Middle frontal gyrus (tissue), 1 donor: ENCODE measurements at regions not wholly inside any gene's neighbourhood (a gene's known extent, or its start where the extent isn't known, plus 50 kb on each side); places are given as distances from the start of the nearest gene placed in this dataset.
"Not testable (repeated sequence)": the region's sequence is repeated elsewhere in the genome, so short reads cannot be mapped to it uniquely, and the experiment has no call there.

Experiments
- DNase-seq: peaks from one replicate; pipeline ENCODE4 v3.0.0-alpha.2; 2015; ENCODE audit warnings: low spot score; ENCODE audit errors: extremely low spot score

- no peak for DNase-seq
These were observed 322.5 kb upstream of the ZNF507 start for GRCh38 chr19:32022731-32023563.

- no peak for DNase-seq
These were observed 321.9 kb upstream of the ZNF507 start for GRCh38 chr19:32023564-32023832.

GRCh38 chr19:32029235-32029634 is 316.2 kb upstream of the ZNF507 start:
- no peak for DNase-seq

GRCh38 chr19:32032561-32032960 is 312.8 kb upstream of the ZNF507 start:
- no peak for DNase-seq

- no peak for DNase-seq
These were observed 309.8 kb upstream of the ZNF507 start for GRCh38 chr19:32035626-32036025.

- no peak for DNase-seq
These were observed 307.1 kb upstream of the ZNF507 start for GRCh38 chr19:32038021-32038920.

GRCh38 chr19:32038961-32039360 is 306.4 kb upstream of the ZNF507 start:
- no peak for DNase-seq

GRCh38 chr19:32039440-32039839 is 306.0 kb upstream of the ZNF507 start:
- no peak for DNase-seq

GRCh38 chr19:32040236-32040635 is 305.2 kb upstream of the ZNF507 start:
- DNase-seq, result no peak

GRCh38 chr19:32041681-32042292 is 303.6 kb upstream of the ZNF507 start:
- no peak for DNase-seq

GRCh38 chr19:32047788-32048187 is 297.6 kb upstream of the ZNF507 start:
- no peak for DNase-seq

GRCh38 chr19:32053376-32053775 is 292.0 kb upstream of the ZNF507 start:
- DNase-seq, result no peak

- no peak for DNase-seq
These were observed 291.5 kb upstream of the ZNF507 start for GRCh38 chr19:32053861-32054260.

- DNase-seq, result no peak
These were observed 287.3 kb upstream of the ZNF507 start for GRCh38 chr19:32058131-32058530.

GRCh38 chr19:32061315-32061714 is 284.1 kb upstream of the ZNF507 start:
- no peak for DNase-seq

GRCh38 chr19:32063601-32064000 is 281.8 kb upstream of the ZNF507 start:
- DNase-seq, result no peak

- DNase-seq, result no peak
These were observed 279.4 kb upstream of the ZNF507 start for GRCh38 chr19:32066056-32066455.

GRCh38 chr19:32067685-32068084 is 277.7 kb upstream of the ZNF507 start:
- DNase-seq, result no peak

- no peak for DNase-seq
These were observed 276.6 kb upstream of the ZNF507 start for GRCh38 chr19:32068793-32069192.

- no peak for DNase-seq
These were observed 275.3 kb upstream of the ZNF507 start for GRCh38 chr19:32070101-32070500.

- DNase-seq, result no peak
These were observed 263.4 kb upstream of the ZNF507 start for GRCh38 chr19:32082028-32082427.

- DNase-seq, result not testable (repeated sequence)
These were observed 260.6 kb upstream of the ZNF507 start for GRCh38 chr19:32084756-32085363.
